Esophagus squamous epithelium (tissue), 5 donors: ENCODE measurements at regions not wholly inside any gene's neighbourhood (a gene's known extent, or its start where the extent isn't known, plus 50 kb on each side); places are given as distances from the start of the nearest gene placed in this dataset.

Source experiments
- DNase-seq: peaks from one replicate; lab custom pipeline; 2025; lab: John Stamatoyannopoulos, UW
- H3K27ac ChIP-seq, 4 donors: fragments of 200-600 bp; sonication (generic); one replicate each; pipeline ENCODE4 v1.5.1; 2016 to 2019; ENCODE audit warnings: mild to moderate bottlenecking in 1 of 4
- H3K27me3 ChIP-seq, 4 donors: fragments of 200-600 bp; sonication (generic); 1 replicate in 3 of 4; 2 replicates in 1 of 4; pipeline versions ENCODE4 v1.5.1 to v1.6.0; 2017 to 2021; ENCODE audit warnings: antibody characterized with exemption in 1 of 4
- H3K36me3 ChIP-seq, 3 donors: fragments of 200-600 bp; sonication (generic); one replicate each; pipeline ENCODE4 v1.5.1; 2016 to 2019
- H3K4me1 ChIP-seq, 3 donors: fragments of 200-600 bp; sonication (generic); one replicate each; pipeline ENCODE4 v1.5.1; 2017 to 2019
- H3K4me3 ChIP-seq, 4 donors: fragments of 200-600 bp; sonication (generic); 1 replicate in 3 of 4; 2 replicates in 1 of 4; pipeline ENCODE4 v1.5.1; 2016 to 2019; ENCODE audit warnings: mild to moderate bottlenecking in 2 of 4, moderate library complexity in 1 of 4
- H3K9me3 ChIP-seq, 3 donors: fragments of 200-600 bp; sonication (generic); one replicate each; pipeline ENCODE4 v1.5.1; 2016 to 2019
- CTCF ChIP-seq, 6 experiments: fragments of 450-650 bp in 4 of 6; fragments of 200-600 bp in 2 of 6; sonication (generic) in 2 of 6; IDR thresholded peaks; one replicate each; pipeline ENCODE4 v1.5.1; 2016 to 2019; ENCODE audit warnings: antibody characterized with exemption in 6 of 6, mild to moderate bottlenecking in 4 of 6, moderate library complexity in 4 of 6
- POLR2A ChIP-seq, 4 donors: fragments of 450-650 bp; IDR thresholded peaks; one replicate each; pipeline ENCODE4 v1.6.1; 2017; ENCODE audit warnings: antibody characterized with exemption in 4 of 4, mild to moderate bottlenecking in 4 of 4, moderate library complexity in 3 of 4
- WGBS, 2 donors: methylation state at CpG; one replicate each; pipeline ENCODE4 v1.1.5; 2018; 5-methylcytosine and 5-hydroxymethylcytosine counted together
- intact Hi-C: fragments of 100-400 bp; cut with DNase I; formaldehyde crosslinking; loops from one replicate; pipeline ENCODE4 v1.15.0; 2022
- donor health status: DM: yes; HTN: yes; CAD: no.

DNA sequence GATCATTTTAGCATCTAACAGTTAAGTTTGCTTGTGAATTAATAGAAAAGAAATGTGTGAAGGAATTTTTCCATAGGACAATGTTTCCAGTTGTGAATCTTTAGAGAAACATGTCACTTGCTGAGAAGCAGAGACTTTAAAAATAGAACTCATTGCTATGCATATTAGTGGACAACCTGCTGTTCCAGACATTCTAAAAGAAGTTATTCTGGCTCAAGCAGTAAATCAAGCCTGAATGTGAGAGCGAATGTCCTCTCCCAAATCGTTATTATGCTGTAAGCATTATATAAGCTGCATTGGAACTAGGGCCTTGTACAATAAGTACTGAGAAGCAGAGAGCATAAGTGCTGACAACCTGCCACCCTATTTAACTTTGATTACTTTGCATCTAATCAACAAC is 990.9 kb downstream of the PLOD2 start:
- intact Hi-C loops = no loop called here
- TF ChIP-seq POLR2A (IDR thresholded peaks at IDR 0.05) (no peak), CTCF (IDR thresholded peaks at IDR 0.05) (no peak)
- H3K4me1 ChIP-seq = no peaks in the 10 kb centered on the region
- H3K27ac ChIP-seq = no peak overlapping the region
- no peaks in the 10 kb centered on the region for H3K9me3 ChIP-seq
- DNase-seq = no peak
- H3K36me3 ChIP-seq = no peaks in the 10 kb centered on the region
- no peak overlapping the region for H3K4me3 ChIP-seq
- 66 to 68% methylated on average over 2 of the region's 2 CpGs for WGBS, 2 donors
- no peaks in the 10 kb centered on the region for H3K27me3 ChIP-seq

- 40 to 48% methylated on average over 3 of the region's 3 CpGs for WGBS, 2 donors
These were observed 985.4 kb downstream of the PLOD2 start for GRCh38 chr3:145175626-145176025.

GRCh38 chr3:145176907-145177306 is 984.1 kb downstream of the PLOD2 start:
- intact Hi-C loops = no loop called here
- DNase-seq = no peak
- Histone ChIP-seq H3K36me3 (no peaks in the 10 kb centered on the region), H3K4me3 (no peak overlapping the region), H3K9me3 (no peaks in the 10 kb centered on the region), H3K4me1 (peaks cover 0 to 9% (median 0%) of the 10 kb centered on the region in 3 donors), H3K27me3 (peaks cover 0 to 11% (median 0%) of the 10 kb centered on the region in 4 donors), H3K27ac (no peak overlapping the region)
- 81 to 86% methylated on average over 2 of the region's 2 CpGs for WGBS, 2 donors
- TF ChIP-seq POLR2A (IDR thresholded peaks at IDR 0.05) (no peak), CTCF (IDR thresholded peaks at IDR 0.05) (no peak)

More at GRCh38 chr3:145175626-145176025, 985.4 kb downstream of the PLOD2 start:
- H3K9me3 ChIP-seq = no peaks in the 10 kb centered on the region
- H3K4me3 ChIP-seq = no peak overlapping the region
- H3K4me1 ChIP-seq = no peaks in the 10 kb centered on the region
- DNase-seq = no peak
- intact Hi-C loops = no loop called here
- TF ChIP-seq CTCF (IDR thresholded peaks at IDR 0.05) (no peak), POLR2A (IDR thresholded peaks at IDR 0.05) (no peak)
- peaks cover 0 to 3% (median 0%) of the 10 kb centered on the region in 4 donors for H3K27me3 ChIP-seq
- no peak overlapping the region for H3K27ac ChIP-seq
- H3K36me3 ChIP-seq = no peaks in the 10 kb centered on the region

DNA sequence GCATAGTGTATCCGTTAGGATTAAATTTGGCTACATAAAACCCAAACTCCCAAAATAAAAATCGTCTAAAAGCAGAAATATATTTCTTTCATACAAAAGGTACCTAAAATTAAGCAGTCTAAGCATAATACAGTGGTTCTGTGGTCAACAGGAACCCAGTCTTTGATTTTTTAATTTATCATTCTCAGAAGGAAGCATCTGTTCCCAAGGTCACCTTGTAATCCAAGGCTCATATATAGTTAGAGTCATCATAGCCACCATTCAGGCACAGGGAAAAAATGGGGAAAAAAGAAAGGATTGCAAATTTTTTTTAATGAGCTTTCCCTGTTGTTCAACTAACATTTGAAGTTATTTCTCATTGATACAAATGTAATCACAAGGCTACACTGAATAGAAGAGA is 983.2 kb downstream of the PLOD2 start:
- intact Hi-C loops = no loop called here
- no peak for TF ChIP-seq CTCF (IDR thresholded peaks at IDR 0.05)
- TF ChIP-seq POLR2A (IDR thresholded peaks at IDR 0.05) = no peak

GRCh38 chr3:145182196-145182911 is 978.6 kb downstream of the PLOD2 start:
- Histone ChIP-seq H3K36me3 (no peaks in the 10 kb centered on the region), H3K27ac (no peak overlapping the region), H3K4me1 (peaks cover 0 to 22% (median 0%) of the 10 kb centered on the region in 3 donors), H3K4me3 (peak overlapping the region in 2 of 4 donors; percentile 2 to 44), H3K9me3 (no peaks in the 10 kb centered on the region), H3K27me3 (peaks cover 0 to 11% (median 0%) of the 10 kb centered on the region in 4 donors)
- 9 to 18% methylated on average over 4 of the region's 4 CpGs for WGBS, 2 donors
- intact Hi-C loops = no loop called here
- no peak for DNase-seq
- TF ChIP-seq CTCF (IDR thresholded peaks at IDR 0.05) = no peak
- no peak for TF ChIP-seq POLR2A (IDR thresholded peaks at IDR 0.05)

More for the DNA sequence above, 983.2 kb downstream of the PLOD2 start:
- WGBS, 2 donors = 65 to 69% methylated on average over 2 of the region's 2 CpGs
- Histone ChIP-seq H3K9me3 (no peaks in the 10 kb centered on the region), H3K4me1 (peaks cover 0 to 18% (median 0%) of the 10 kb centered on the region in 3 donors), H3K27me3 (peaks cover 0 to 11% (median 0%) of the 10 kb centered on the region in 4 donors), H3K27ac (no peak overlapping the region), H3K4me3 (no peak overlapping the region), H3K36me3 (no peaks in the 10 kb centered on the region)
- no peak for DNase-seq
